Fibroblast of mammary gland (primary cell): ENCODE measurements at regions not wholly inside any gene's neighbourhood (a gene's known extent, or its start where the extent isn't known, plus 50 kb on each side); places are given as distances from the start of the nearest gene placed in this dataset.

Experiments
- DNase-seq: peaks from one replicate; pipeline ENCODE4 v3.0.0-alpha.2; 2010; ENCODE audit warnings: low read depth
- H3K4me3 ChIP-seq: 2 replicates; pipeline ENCODE4 v1.5.1; 2011; ENCODE audit warnings: low read depth, mild to moderate bottlenecking, low read length, moderate library complexity; ENCODE audit not compliant: control insufficient read depth
- TF ChIP-seq, protein P1 (sequence below): conservative IDR thresholded peaks from 2 replicates; pipeline ENCODE4 v1.5.1; 2011; ENCODE audit warnings: low read depth, low read length, inconsistent platforms; ENCODE audit not compliant: control insufficient read depth, insufficient read depth

DNA sequence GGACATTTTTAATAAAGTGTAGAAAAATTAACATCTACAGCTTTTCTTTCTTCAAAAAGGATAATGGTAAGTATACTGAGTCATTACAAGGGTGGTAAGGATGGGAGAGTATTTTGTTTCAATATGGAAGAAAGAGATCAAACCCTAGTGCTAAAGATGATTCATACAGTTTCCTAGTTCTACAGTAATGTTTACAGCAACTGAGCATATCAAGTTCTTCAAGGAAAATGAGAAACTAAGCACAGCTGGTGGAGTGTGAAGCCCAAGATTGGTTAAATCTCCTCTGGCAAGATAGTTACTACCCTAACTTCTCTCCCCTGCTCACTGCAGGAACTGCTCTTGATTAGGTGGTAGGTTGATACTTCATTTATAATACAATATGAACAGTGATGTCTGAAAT is 467.5 kb downstream of the XIRP2 start:
- peak; percentile 44 for DNase-seq
- TF ChIP-seq, protein P1, sequence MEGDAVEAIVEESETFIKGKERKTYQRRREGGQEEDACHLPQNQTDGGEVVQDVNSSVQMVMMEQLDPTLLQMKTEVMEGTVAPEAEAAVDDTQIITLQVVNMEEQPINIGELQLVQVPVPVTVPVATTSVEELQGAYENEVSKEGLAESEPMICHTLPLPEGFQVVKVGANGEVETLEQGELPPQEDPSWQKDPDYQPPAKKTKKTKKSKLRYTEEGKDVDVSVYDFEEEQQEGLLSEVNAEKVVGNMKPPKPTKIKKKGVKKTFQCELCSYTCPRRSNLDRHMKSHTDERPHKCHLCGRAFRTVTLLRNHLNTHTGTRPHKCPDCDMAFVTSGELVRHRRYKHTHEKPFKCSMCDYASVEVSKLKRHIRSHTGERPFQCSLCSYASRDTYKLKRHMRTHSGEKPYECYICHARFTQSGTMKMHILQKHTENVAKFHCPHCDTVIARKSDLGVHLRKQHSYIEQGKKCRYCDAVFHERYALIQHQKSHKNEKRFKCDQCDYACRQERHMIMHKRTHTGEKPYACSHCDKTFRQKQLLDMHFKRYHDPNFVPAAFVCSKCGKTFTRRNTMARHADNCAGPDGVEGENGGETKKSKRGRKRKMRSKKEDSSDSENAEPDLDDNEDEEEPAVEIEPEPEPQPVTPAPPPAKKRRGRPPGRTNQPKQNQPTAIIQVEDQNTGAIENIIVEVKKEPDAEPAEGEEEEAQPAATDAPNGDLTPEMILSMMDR: no peak
- H3K4me3 ChIP-seq: no peak overlapping the region

DNA sequence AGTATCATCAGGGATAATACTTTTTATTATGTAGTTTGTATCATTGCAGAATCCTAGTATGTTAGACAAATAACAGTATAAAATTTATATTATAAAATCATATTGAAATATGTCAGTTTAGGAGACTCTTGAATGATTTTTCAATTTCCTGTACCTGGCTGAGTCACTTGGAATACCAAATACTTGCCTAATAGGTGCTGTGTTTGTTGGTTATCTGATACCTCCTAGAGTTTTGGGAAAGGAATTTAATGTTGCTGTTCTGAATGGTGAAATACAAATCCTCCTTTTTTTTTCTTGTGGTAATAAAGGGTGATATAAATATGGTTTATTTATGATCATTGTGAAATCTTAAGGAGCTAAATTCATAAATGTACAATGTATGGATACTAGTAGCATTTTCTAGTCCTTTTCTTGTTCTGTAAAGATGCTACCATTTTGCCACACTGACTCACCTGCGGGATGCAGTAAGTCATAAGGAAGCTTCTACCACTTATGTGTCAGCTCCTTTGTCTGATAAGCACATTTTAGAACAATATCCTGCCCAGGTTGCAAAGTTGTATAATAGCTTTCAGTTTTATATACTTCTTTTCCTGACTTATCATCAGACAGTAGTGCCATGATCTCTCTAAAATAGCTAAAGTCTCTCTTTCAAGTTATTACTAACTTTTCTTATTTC is 465.5 kb downstream of the XIRP2 start:
- TF ChIP-seq, protein P1: no peak
- H3K4me3 ChIP-seq: no peak overlapping the region
- DNase-seq: no peak

- DNase-seq: no peak
- TF ChIP-seq, protein P1: no peak
- no peak overlapping the region for H3K4me3 ChIP-seq
Measured at GRCh38 chr2:167345559-167345958, 457.3 kb downstream of the XIRP2 start.

DNA sequence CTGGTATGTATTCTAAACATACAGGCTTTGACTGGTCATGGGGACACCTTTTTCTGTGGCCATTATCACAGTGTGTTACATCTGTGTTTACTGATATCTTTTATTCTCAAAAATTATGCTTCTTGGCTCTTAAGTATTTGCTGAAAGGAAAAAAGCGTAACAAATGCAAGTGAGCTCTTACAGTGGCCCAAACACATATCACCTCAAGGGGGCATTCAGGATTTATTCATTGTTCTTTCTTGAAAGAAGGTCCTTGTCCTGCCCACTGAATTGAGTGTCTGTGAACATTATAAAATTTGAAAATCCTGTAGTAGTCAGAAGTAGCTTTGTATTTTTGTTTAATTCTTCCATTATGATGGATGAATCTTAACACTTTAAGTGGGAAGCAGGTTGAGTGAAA is 454.5 kb downstream of the XIRP2 start:
- TF ChIP-seq, protein P1: peak; percentile 7
- H3K4me3 ChIP-seq: no peak overlapping the region
- DNase-seq: peak; percentile 16

- DNase-seq: no peak
- TF ChIP-seq, protein P1: no peak
Measured at GRCh38 chr2:167340322-167340721, 452.0 kb downstream of the XIRP2 start.

DNA sequence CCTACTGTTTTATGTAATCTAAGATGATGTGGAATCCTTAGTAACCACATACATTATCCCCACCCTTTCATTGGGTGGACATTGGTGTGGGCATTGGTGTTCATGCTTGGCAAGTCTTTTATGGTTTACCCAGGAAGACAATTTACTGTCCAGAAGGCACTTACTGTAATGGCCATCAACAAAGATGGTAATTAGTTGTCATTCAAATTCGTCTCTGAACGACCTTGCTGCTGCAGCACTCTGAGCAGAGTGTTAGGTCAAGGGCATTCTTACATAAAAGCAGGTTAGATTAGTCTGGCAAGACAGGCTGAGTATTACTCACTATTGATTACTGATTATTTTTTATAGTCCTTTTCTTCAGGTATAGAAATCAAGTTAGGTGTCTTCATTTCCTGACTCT is 447.9 kb downstream of the XIRP2 start:
- DNase-seq: no peak
- TF ChIP-seq, protein P1: no peak
- no peak overlapping the region for H3K4me3 ChIP-seq

More at GRCh38 chr2:167340322-167340721, 452.0 kb downstream of the XIRP2 start:
- H3K4me3 ChIP-seq: no peak overlapping the region
